ENCODE measurements at regions not wholly inside any gene's neighbourhood (a gene's known extent, or its start where the extent isn't known, plus 50 kb on each side); places are given as distances from the start of the nearest gene placed in this dataset.

GRCh38 chr14:98156411-98156810, 1115.6 kb downstream of the BCL11B start:
- TF ChIP-seq CTCF (conservative IDR thresholded peaks at IDR 0.05; ENCODE audit: low read depth, low read length), result no peak
- no peak for TF ChIP-seq NFE2L2 (IDR thresholded peaks at IDR 0.05; ENCODE audit: low read depth, low read length)
- TF ChIP-seq POLR2A (IDR thresholded peaks at IDR 0.05; ENCODE audit: low read depth, low read length), result no peak
- TF ChIP-seq, protein P1, sequence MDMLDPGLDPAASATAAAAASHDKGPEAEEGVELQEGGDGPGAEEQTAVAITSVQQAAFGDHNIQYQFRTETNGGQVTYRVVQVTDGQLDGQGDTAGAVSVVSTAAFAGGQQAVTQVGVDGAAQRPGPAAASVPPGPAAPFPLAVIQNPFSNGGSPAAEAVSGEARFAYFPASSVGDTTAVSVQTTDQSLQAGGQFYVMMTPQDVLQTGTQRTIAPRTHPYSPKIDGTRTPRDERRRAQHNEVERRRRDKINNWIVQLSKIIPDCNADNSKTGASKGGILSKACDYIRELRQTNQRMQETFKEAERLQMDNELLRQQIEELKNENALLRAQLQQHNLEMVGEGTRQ (IDR thresholded peaks at IDR 0.05; ENCODE audit: low read depth, low read length), result no peak
- TF ChIP-seq CEBPB (IDR thresholded peaks at IDR 0.05; ENCODE audit: low read depth, low read length), result no peak
- TF ChIP-seq FOS (IDR thresholded peaks at IDR 0.05; ENCODE audit: low read depth, low read length), result no peak

All from IMR-90 (cell line).